ENCODE measurements at regions not wholly inside any gene's neighbourhood (a gene's known extent, or its start where the extent isn't known, plus 50 kb on each side); places are given as distances from the start of the nearest gene placed in this dataset.
"Not testable (repeated sequence)": the region's sequence is repeated elsewhere in the genome, so short reads cannot be mapped to it uniquely, and the experiment has no call there.

GRCh38 chr11:98710986-98711385, 309.8 kb upstream of the CNTN5 start:
- 87% methylated on average over 5 of the region's 5 CpGs for WGBS
- no peaks in the 10 kb centered on the region for H3K9me3 ChIP-seq (ENCODE audit: control insufficient read depth in 2 of 2, insufficient read depth in 1 of 2, low read length in 1 of 2)
- no peak overlapping the region for H3K4me3 ChIP-seq (ENCODE audit: low read length in 2 of 2)
- no peak overlapping the region for H3K27ac ChIP-seq (ENCODE audit: low read depth in 1 of 2, low read length in 1 of 2)
- no peaks in the 10 kb centered on the region for H3K4me1 ChIP-seq (ENCODE audit: control insufficient read depth in 2 of 2, insufficient read depth in 2 of 2, low read length in 2 of 2)
- DNase-seq (ENCODE audit: low read depth in 6 of 9, low spot score in 9 of 9): peak in 3 of 9 donors; percentile 8 to 23 (median 10)
- no peaks in the 10 kb centered on the region for H3K36me3 ChIP-seq (ENCODE audit: control insufficient read depth in 2 of 2, insufficient read depth in 2 of 2, low read length in 1 of 2)
- no peaks in the 10 kb centered on the region for H3K27me3 ChIP-seq (ENCODE audit: control insufficient read depth in 2 of 2, insufficient read depth in 1 of 2, low read length in 1 of 2)

- 90% methylated on average over 3 of the region's 3 CpGs for WGBS
- Histone ChIP-seq H3K27me3 (ENCODE audit: control insufficient read depth in 2 of 2, insufficient read depth in 1 of 2, low read length in 1 of 2) (no peaks in the 10 kb centered on the region), H3K4me3 (ENCODE audit: low read length in 2 of 2) (no peak overlapping the region), H3K4me1 (ENCODE audit: control insufficient read depth in 2 of 2, insufficient read depth in 2 of 2, low read length in 2 of 2) (no peaks in the 10 kb centered on the region), H3K36me3 (ENCODE audit: control insufficient read depth in 2 of 2, insufficient read depth in 2 of 2, low read length in 1 of 2) (no peaks in the 10 kb centered on the region), H3K9me3 (ENCODE audit: control insufficient read depth in 2 of 2, insufficient read depth in 1 of 2, low read length in 1 of 2) (no peaks in the 10 kb centered on the region), H3K27ac (ENCODE audit: low read depth in 1 of 2, low read length in 1 of 2) (no peak overlapping the region)
- no peak for DNase-seq (ENCODE audit: low read depth in 6 of 9, low spot score in 9 of 9)
Measured at GRCh38 chr11:98720951-98721350, 299.8 kb upstream of the CNTN5 start.

GRCh38 chr11:98725471-98725870, 295.3 kb upstream of the CNTN5 start:
- 89% methylated on average over 5 of the region's 5 CpGs for WGBS
- Histone ChIP-seq H3K4me1 (ENCODE audit: control insufficient read depth in 2 of 2, insufficient read depth in 2 of 2, low read length in 2 of 2) (no peaks in the 10 kb centered on the region), H3K27me3 (ENCODE audit: control insufficient read depth in 2 of 2, insufficient read depth in 1 of 2, low read length in 1 of 2) (no peaks in the 10 kb centered on the region), H3K4me3 (ENCODE audit: low read length in 2 of 2) (no peak overlapping the region), H3K36me3 (ENCODE audit: control insufficient read depth in 2 of 2, insufficient read depth in 2 of 2, low read length in 1 of 2) (no peaks in the 10 kb centered on the region), H3K27ac (ENCODE audit: low read depth in 1 of 2, low read length in 1 of 2) (no peak overlapping the region), H3K9me3 (ENCODE audit: control insufficient read depth in 2 of 2, insufficient read depth in 1 of 2, low read length in 1 of 2) (no peaks in the 10 kb centered on the region)
- DNase-seq (ENCODE audit: low read depth in 6 of 9, low spot score in 9 of 9): no peak

DNA sequence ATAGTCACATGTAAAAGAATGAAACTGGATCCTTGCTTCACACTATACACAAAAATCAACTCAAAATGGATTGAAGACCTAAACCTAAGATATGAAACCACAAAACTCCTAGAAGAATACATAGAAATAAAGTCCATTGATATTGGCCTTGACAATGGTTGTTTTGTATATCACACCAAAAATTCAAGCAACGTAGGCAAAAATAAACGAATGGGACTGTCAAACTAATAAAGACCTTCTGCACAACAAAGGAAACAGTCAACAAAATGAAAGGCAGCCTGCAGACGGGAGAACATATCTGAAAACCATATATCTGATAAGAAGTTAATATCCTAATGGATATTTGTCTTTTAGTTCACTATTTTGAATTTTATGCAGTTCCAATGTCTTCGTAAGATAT, 292.3 kb upstream of the CNTN5 start:
- H3K27me3 ChIP-seq (ENCODE audit: control insufficient read depth in 2 of 2, insufficient read depth in 1 of 2, low read length in 1 of 2): no peaks in the 10 kb centered on the region
- no peak for DNase-seq (ENCODE audit: low read depth in 6 of 9, low spot score in 9 of 9)
- H3K9me3 ChIP-seq (ENCODE audit: control insufficient read depth in 2 of 2, insufficient read depth in 1 of 2, low read length in 1 of 2): no peaks in the 10 kb centered on the region
- no peak overlapping the region for H3K4me3 ChIP-seq (ENCODE audit: low read length in 2 of 2)
- WGBS: 95% methylated on average over 4 of the region's 4 CpGs
- no peaks in the 10 kb centered on the region for H3K4me1 ChIP-seq (ENCODE audit: control insufficient read depth in 2 of 2, insufficient read depth in 2 of 2, low read length in 2 of 2)
- H3K36me3 ChIP-seq (ENCODE audit: control insufficient read depth in 2 of 2, insufficient read depth in 2 of 2, low read length in 1 of 2): no peaks in the 10 kb centered on the region
- no peak overlapping the region for H3K27ac ChIP-seq (ENCODE audit: low read depth in 1 of 2, low read length in 1 of 2)

DNA sequence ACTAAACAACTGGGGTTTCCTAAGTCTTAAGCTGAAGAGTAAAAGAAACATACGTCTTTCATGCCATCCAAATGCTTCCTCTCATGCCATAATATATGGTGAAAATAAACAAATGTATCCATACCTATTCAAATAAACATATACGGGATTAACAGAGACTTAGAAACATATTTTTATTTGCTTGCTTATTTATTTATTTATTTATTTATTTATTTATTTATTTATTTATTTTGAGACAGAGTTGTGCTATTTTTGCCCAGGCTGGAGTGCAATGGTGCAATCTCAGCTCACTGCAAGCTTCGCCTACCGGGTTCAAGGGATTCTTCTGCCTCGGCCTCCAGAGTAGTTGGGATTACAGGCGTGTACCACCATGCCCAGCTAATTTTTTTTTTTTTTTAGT, 291.6 kb upstream of the CNTN5 start:
- Histone ChIP-seq H3K27me3 (ENCODE audit: control insufficient read depth in 2 of 2, insufficient read depth in 1 of 2, low read length in 1 of 2) (no peaks in the 10 kb centered on the region), H3K36me3 (ENCODE audit: control insufficient read depth in 2 of 2, insufficient read depth in 2 of 2, low read length in 1 of 2) (no peaks in the 10 kb centered on the region), H3K27ac (ENCODE audit: low read depth in 1 of 2, low read length in 1 of 2) (no peak overlapping the region), H3K4me3 (ENCODE audit: low read length in 2 of 2) (no peak overlapping the region), H3K4me1 (ENCODE audit: control insufficient read depth in 2 of 2, insufficient read depth in 2 of 2, low read length in 2 of 2) (no peaks in the 10 kb centered on the region), H3K9me3 (ENCODE audit: control insufficient read depth in 2 of 2, insufficient read depth in 1 of 2, low read length in 1 of 2) (no peaks in the 10 kb centered on the region)
- WGBS: 94% methylated on average over 6 of the region's 6 CpGs
- DNase-seq (ENCODE audit: low read depth in 6 of 9, low spot score in 9 of 9): no peak

DNA sequence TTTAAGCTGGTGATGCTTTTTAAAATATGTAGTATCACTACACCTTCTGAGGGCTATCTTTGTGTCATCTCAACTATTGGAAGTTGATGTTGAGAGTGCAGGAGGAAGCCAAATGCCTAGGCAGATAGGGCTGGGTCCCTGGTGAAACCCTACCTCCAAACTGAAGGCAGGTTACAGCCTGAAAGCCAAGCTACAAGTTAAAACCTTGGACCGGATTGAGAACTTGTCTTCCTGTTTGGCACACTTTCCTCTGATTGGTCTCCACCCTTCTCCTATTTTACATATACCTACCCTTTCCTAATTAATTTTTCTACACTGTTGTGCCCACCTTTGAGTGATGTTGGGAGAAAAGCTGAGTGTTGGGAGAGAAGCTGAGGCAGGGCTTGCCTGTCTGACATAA, 287.8 kb upstream of the CNTN5 start:
- no peaks in the 10 kb centered on the region for H3K4me1 ChIP-seq (ENCODE audit: control insufficient read depth in 2 of 2, insufficient read depth in 2 of 2, low read length in 2 of 2)
- H3K27ac ChIP-seq (ENCODE audit: low read depth in 1 of 2, low read length in 1 of 2): no peak overlapping the region
- no peaks in the 10 kb centered on the region for H3K9me3 ChIP-seq (ENCODE audit: control insufficient read depth in 2 of 2, insufficient read depth in 1 of 2, low read length in 1 of 2)
- DNase-seq (ENCODE audit: low read depth in 6 of 9, low spot score in 9 of 9): no peak
- WGBS: 96% methylated on average over 1 of the region's 1 CpG
- no peak overlapping the region for H3K4me3 ChIP-seq (ENCODE audit: low read length in 2 of 2)
- no peaks in the 10 kb centered on the region for H3K27me3 ChIP-seq (ENCODE audit: control insufficient read depth in 2 of 2, insufficient read depth in 1 of 2, low read length in 1 of 2)
- H3K36me3 ChIP-seq (ENCODE audit: control insufficient read depth in 2 of 2, insufficient read depth in 2 of 2, low read length in 1 of 2): no peaks in the 10 kb centered on the region

GRCh38 chr11:98733378-98733777, 287.4 kb upstream of the CNTN5 start:
- 94% methylated on average over 5 of the region's 5 CpGs for WGBS
- not testable (repeated sequence) for H3K9me3 ChIP-seq (ENCODE audit: control insufficient read depth in 2 of 2, insufficient read depth in 1 of 2, low read length in 1 of 2); DNase-seq (ENCODE audit: low read depth in 6 of 9, low spot score in 9 of 9); H3K36me3 ChIP-seq (ENCODE audit: control insufficient read depth in 2 of 2, insufficient read depth in 2 of 2, low read length in 1 of 2); H3K27me3 ChIP-seq (ENCODE audit: control insufficient read depth in 2 of 2, insufficient read depth in 1 of 2, low read length in 1 of 2); H3K4me3 ChIP-seq (ENCODE audit: low read length in 2 of 2); H3K27ac ChIP-seq (ENCODE audit: low read depth in 1 of 2, low read length in 1 of 2); H3K4me1 ChIP-seq (ENCODE audit: control insufficient read depth in 2 of 2, insufficient read depth in 2 of 2, low read length in 2 of 2)

DNA sequence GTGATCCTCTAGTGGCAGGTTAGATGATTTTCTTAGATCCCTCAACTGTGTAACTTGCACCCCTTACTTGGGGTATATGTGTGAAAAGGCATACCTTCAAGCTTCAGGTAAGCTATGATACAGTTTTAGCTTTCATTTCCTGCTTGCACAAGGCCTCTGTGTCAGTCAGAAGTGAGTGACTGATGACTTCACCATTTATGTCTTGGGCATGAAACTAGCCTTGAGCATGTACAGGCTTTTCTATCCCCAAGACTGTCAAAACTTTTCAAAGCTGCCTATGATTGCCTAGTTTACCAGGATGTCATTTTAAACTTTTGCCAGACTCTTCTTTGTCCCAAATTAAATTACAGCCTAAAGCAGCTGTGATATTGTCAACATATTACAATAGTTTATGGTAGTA, 286.1 kb upstream of the CNTN5 start:
- no peak for DNase-seq (ENCODE audit: low read depth in 6 of 9, low spot score in 9 of 9)
- no peak overlapping the region for H3K27ac ChIP-seq (ENCODE audit: low read depth in 1 of 2, low read length in 1 of 2)
- H3K4me3 ChIP-seq (ENCODE audit: low read length in 2 of 2): no peak overlapping the region
- no peaks in the 10 kb centered on the region for H3K4me1 ChIP-seq (ENCODE audit: control insufficient read depth in 2 of 2, insufficient read depth in 2 of 2, low read length in 2 of 2)
- no peaks in the 10 kb centered on the region for H3K36me3 ChIP-seq (ENCODE audit: control insufficient read depth in 2 of 2, insufficient read depth in 2 of 2, low read length in 1 of 2)
- no peaks in the 10 kb centered on the region for H3K9me3 ChIP-seq (ENCODE audit: control insufficient read depth in 2 of 2, insufficient read depth in 1 of 2, low read length in 1 of 2)
- H3K27me3 ChIP-seq (ENCODE audit: control insufficient read depth in 2 of 2, insufficient read depth in 1 of 2, low read length in 1 of 2): no peaks in the 10 kb centered on the region

- Histone ChIP-seq H3K36me3 (ENCODE audit: control insufficient read depth in 2 of 2, insufficient read depth in 2 of 2, low read length in 1 of 2) (no peaks in the 10 kb centered on the region), H3K27me3 (ENCODE audit: control insufficient read depth in 2 of 2, insufficient read depth in 1 of 2, low read length in 1 of 2) (no peaks in the 10 kb centered on the region), H3K27ac (ENCODE audit: low read depth in 1 of 2, low read length in 1 of 2) (no peak overlapping the region), H3K9me3 (ENCODE audit: control insufficient read depth in 2 of 2, insufficient read depth in 1 of 2, low read length in 1 of 2) (no peaks in the 10 kb centered on the region), H3K4me3 (ENCODE audit: low read length in 2 of 2) (no peak overlapping the region), H3K4me1 (ENCODE audit: control insufficient read depth in 2 of 2, insufficient read depth in 2 of 2, low read length in 2 of 2) (no peaks in the 10 kb centered on the region)
- DNase-seq (ENCODE audit: low read depth in 6 of 9, low spot score in 9 of 9): no peak
- WGBS: 91% methylated on average over 7 of the region's 7 CpGs
Measured at GRCh38 chr11:98736833-98737232, 283.9 kb upstream of the CNTN5 start.

- no peaks in the 10 kb centered on the region for H3K36me3 ChIP-seq (ENCODE audit: control insufficient read depth in 2 of 2, insufficient read depth in 2 of 2, low read length in 1 of 2)
- H3K9me3 ChIP-seq (ENCODE audit: control insufficient read depth in 2 of 2, insufficient read depth in 1 of 2, low read length in 1 of 2): no peaks in the 10 kb centered on the region
- H3K27me3 ChIP-seq (ENCODE audit: control insufficient read depth in 2 of 2, insufficient read depth in 1 of 2, low read length in 1 of 2): no peaks in the 10 kb centered on the region
- DNase-seq (ENCODE audit: low read depth in 6 of 9, low spot score in 9 of 9): no peak
- no peak overlapping the region for H3K27ac ChIP-seq (ENCODE audit: low read depth in 1 of 2, low read length in 1 of 2)
- no peak overlapping the region for H3K4me3 ChIP-seq (ENCODE audit: low read length in 2 of 2)
- no peaks in the 10 kb centered on the region for H3K4me1 ChIP-seq (ENCODE audit: control insufficient read depth in 2 of 2, insufficient read depth in 2 of 2, low read length in 2 of 2)
Measured at GRCh38 chr11:98740321-98740720, 280.4 kb upstream of the CNTN5 start.
